ENCODE measurements at regions not wholly inside any gene's neighbourhood (a gene's known extent, or its start where the extent isn't known, plus 50 kb on each side); places are given as distances from the start of the nearest gene placed in this dataset.

- TF ChIP-seq, protein P1, sequence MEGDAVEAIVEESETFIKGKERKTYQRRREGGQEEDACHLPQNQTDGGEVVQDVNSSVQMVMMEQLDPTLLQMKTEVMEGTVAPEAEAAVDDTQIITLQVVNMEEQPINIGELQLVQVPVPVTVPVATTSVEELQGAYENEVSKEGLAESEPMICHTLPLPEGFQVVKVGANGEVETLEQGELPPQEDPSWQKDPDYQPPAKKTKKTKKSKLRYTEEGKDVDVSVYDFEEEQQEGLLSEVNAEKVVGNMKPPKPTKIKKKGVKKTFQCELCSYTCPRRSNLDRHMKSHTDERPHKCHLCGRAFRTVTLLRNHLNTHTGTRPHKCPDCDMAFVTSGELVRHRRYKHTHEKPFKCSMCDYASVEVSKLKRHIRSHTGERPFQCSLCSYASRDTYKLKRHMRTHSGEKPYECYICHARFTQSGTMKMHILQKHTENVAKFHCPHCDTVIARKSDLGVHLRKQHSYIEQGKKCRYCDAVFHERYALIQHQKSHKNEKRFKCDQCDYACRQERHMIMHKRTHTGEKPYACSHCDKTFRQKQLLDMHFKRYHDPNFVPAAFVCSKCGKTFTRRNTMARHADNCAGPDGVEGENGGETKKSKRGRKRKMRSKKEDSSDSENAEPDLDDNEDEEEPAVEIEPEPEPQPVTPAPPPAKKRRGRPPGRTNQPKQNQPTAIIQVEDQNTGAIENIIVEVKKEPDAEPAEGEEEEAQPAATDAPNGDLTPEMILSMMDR (IDR thresholded peaks at IDR 0.05) = no peak
- no peak for TF ChIP-seq POLR2A (IDR thresholded peaks at IDR 0.05)
Observed at GRCh38 chr4:176945334-176945733, 152.6 kb upstream of the VEGFC start.

All from uterus (tissue), 2 donors.